ENCODE measurements at regions not wholly inside any gene's neighbourhood (a gene's known extent, or its start where the extent isn't known, plus 50 kb on each side); places are given as distances from the start of the nearest gene placed in this dataset.

GRCh38 chr18:1013951-1014350 lies 109.3 kb downstream of the ADCYAP1 start:
- H3K4me1 Mint-ChIP-seq (ENCODE audit: low read depth) = peaks cover 72% of the 10 kb centered on the region
- no peaks in the 10 kb centered on the region for H3K36me3 Mint-ChIP-seq (ENCODE audit: low read depth)
- no peak for TF ChIP-seq CTCF (IDR thresholded peaks at IDR 0.05)
- no peak overlapping the region for H3K4me3 Mint-ChIP-seq (ENCODE audit: unreplicated experiment)
- peak overlapping the region; percentile 29 for H3K27ac Mint-ChIP-seq (ENCODE audit: unreplicated experiment)
- no peak for DNase-seq (ENCODE audit: low spot score)
- H3K27me3 Mint-ChIP-seq (ENCODE audit: low read depth) = no peaks in the 10 kb centered on the region
- no peaks in the 10 kb centered on the region for H3K9me3 Mint-ChIP-seq (ENCODE audit: low read depth)

- Mint-ChIP-seq H3K36me3 (ENCODE audit: low read depth) (no peaks in the 10 kb centered on the region), H3K27me3 (ENCODE audit: low read depth) (no peaks in the 10 kb centered on the region), H3K4me3 (ENCODE audit: unreplicated experiment) (no peak overlapping the region), H3K27ac (ENCODE audit: unreplicated experiment) (no peak overlapping the region), H3K9me3 (ENCODE audit: low read depth) (no peaks in the 10 kb centered on the region), H3K4me1 (ENCODE audit: low read depth) (peaks cover 77% of the 10 kb centered on the region)
- TF ChIP-seq CTCF (IDR thresholded peaks at IDR 0.05) = no peak
- no peak for DNase-seq (ENCODE audit: low spot score)
These were observed 109.8 kb downstream of the ADCYAP1 start for GRCh38 chr18:1014509-1014908.

GRCh38 chr18:1014951-1015624 lies 110.4 kb downstream of the ADCYAP1 start:
- peak overlapping the region; percentile 26 for H3K4me3 Mint-ChIP-seq (ENCODE audit: unreplicated experiment)
- no peak for DNase-seq (ENCODE audit: low spot score)

GRCh38 chr18:1015777-1016176 lies 111.1 kb downstream of the ADCYAP1 start:
- H3K4me3 Mint-ChIP-seq (ENCODE audit: unreplicated experiment) = no peak overlapping the region
- H3K9me3 Mint-ChIP-seq (ENCODE audit: low read depth) = no peaks in the 10 kb centered on the region
- no peak for DNase-seq (ENCODE audit: low spot score)
- peak overlapping the region; percentile 85 for H3K27ac Mint-ChIP-seq (ENCODE audit: unreplicated experiment)
- H3K27me3 Mint-ChIP-seq (ENCODE audit: low read depth) = no peaks in the 10 kb centered on the region
- H3K36me3 Mint-ChIP-seq (ENCODE audit: low read depth) = no peaks in the 10 kb centered on the region
- TF ChIP-seq CTCF (IDR thresholded peaks at IDR 0.05) = no peak
- H3K4me1 Mint-ChIP-seq (ENCODE audit: low read depth) = peaks cover 78% of the 10 kb centered on the region

More at GRCh38 chr18:1014951-1015624, 110.4 kb downstream of the ADCYAP1 start:
- peak; percentile 51 for TF ChIP-seq CTCF (IDR thresholded peaks at IDR 0.05)
- no peaks in the 10 kb centered on the region for H3K36me3 Mint-ChIP-seq (ENCODE audit: low read depth)
- H3K27me3 Mint-ChIP-seq (ENCODE audit: low read depth) = no peaks in the 10 kb centered on the region
- H3K27ac Mint-ChIP-seq (ENCODE audit: unreplicated experiment) = peak overlapping the region; percentile 85
- peaks cover 80% of the 10 kb centered on the region for H3K4me1 Mint-ChIP-seq (ENCODE audit: low read depth)
- H3K9me3 Mint-ChIP-seq (ENCODE audit: low read depth) = no peaks in the 10 kb centered on the region

- TF ChIP-seq CTCF (IDR thresholded peaks at IDR 0.05) = no peak
- Mint-ChIP-seq H3K27ac (ENCODE audit: unreplicated experiment) (peak overlapping the region; percentile 1), H3K4me3 (ENCODE audit: unreplicated experiment) (no peak overlapping the region), H3K27me3 (ENCODE audit: low read depth) (no peaks in the 10 kb centered on the region), H3K36me3 (ENCODE audit: low read depth) (no peaks in the 10 kb centered on the region), H3K4me1 (ENCODE audit: low read depth) (peaks cover 73% of the 10 kb centered on the region), H3K9me3 (ENCODE audit: low read depth) (no peaks in the 10 kb centered on the region)
- no peak for DNase-seq (ENCODE audit: low spot score)
These were observed 112.8 kb downstream of the ADCYAP1 start for GRCh38 chr18:1017227-1018058.
